ENCODE measurements at regions not wholly inside any gene's neighbourhood (a gene's known extent, or its start where the extent isn't known, plus 50 kb on each side); places are given as distances from the start of the nearest gene placed in this dataset.

DNA sequence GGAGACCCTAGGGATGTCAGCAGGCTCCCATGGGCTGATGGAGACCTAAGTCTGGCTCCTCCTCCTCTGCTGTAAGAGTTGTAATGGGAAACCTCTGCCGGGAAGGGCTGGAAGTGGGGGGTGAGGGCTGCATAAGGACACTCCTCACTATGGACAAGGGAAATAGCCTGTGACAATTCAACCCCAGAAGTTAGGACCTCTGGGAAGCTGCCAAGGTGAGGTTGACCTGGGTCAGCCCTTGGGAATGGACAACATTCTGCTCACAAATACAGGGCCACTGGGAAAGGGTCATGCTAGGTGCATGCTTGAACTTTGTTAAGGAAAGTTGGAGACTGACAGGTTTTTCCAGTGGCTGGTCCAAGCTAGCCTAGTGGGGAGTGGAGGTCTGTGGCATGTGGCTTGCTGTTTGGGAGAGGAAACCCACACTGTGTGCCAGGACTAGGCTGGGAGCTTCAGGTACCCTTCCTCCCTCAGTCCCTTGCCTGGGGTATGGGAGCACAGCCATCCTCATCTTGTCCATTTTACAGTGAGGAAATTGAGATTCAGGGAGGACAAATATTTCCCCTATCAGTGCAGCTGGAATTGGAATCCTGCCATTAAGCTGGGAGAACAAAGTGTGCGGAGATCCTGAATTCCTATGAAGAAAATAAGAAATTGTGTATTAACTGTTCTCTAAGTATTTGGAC is 190.4 kb downstream of the SALL1 start:
- DNase-seq = no peak

DNA sequence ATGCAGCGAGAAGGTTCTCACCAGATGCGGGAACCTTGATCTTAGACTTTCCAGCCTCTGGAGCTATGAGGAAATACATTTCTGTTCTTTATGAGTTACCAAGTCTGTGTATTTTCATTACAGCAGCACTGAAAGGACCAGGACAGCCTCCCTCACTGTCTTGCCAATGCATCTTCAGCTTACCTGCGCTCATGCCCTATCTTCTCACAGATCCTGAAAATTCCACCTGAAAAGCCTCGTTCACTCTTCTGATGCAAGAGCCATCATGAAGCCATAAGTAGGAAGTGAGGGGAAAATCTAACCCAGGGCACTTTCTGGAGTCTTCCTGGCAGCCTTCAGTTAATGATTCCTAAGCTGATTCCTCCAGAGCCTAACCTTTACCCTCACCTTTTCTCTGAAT is 194.0 kb downstream of the SALL1 start:
- no peak for DNase-seq

DNA sequence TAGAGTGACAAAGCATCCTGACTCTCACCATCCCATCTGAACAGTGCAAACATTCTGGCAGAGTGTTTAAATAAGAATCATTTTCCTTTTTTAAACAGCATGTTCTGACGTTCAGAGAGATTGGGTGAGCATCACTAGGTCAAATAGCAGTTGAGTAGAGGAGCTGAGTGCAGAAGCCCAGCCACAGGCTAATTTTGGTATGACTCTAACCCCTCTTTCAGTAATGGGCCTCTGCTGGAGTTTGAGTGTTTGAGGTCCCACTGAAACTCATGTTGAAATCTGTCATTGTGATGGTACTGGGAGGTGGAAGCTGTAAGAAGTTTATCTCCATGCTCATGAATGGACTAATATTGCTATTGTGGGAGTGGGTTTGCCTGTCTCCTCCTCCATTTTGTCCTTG is 194.4 kb downstream of the SALL1 start:
- no peak for DNase-seq

- DNase-seq = no peak
These were observed 195.8 kb downstream of the SALL1 start for GRCh38 chr16:50955311-50955710.

GRCh38 chr16:50954469-50954868 is 196.6 kb downstream of the SALL1 start:
- no peak for DNase-seq

- DNase-seq = no peak
These were observed 197.8 kb downstream of the SALL1 start for GRCh38 chr16:50953290-50953689.

GRCh38 chr16:50950955-50951354 is 200.1 kb downstream of the SALL1 start:
- DNase-seq = no peak

GRCh38 chr16:50948268-50948930 is 202.7 kb downstream of the SALL1 start:
- no peak for DNase-seq

DNA sequence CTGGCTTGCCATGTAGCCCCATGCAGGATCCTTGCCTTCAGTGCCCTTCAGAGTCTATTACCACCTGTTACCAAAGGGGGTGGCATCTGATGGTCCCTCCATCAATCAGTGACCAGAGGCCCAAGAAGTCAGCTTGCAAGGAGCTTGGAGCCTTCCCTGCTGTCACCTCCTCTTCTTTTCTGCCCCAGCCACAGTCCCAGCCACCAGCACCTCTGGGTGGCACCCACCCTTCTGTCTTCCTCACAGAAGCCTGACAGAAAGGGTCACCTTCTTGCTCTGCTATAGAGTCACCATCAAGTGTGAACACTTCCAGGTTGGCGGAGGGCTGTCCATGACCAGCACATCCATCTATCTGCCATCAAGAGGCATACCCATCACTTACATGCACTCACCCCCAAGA is 203.2 kb downstream of the SALL1 start:
- DNase-seq = no peak

GRCh38 chr16:50946606-50947005 is 204.5 kb downstream of the SALL1 start:
- DNase-seq = no peak

GRCh38 chr16:50946098-50946497 is 204.2 kb downstream of the CYLD start:
- DNase-seq = no peak

DNA sequence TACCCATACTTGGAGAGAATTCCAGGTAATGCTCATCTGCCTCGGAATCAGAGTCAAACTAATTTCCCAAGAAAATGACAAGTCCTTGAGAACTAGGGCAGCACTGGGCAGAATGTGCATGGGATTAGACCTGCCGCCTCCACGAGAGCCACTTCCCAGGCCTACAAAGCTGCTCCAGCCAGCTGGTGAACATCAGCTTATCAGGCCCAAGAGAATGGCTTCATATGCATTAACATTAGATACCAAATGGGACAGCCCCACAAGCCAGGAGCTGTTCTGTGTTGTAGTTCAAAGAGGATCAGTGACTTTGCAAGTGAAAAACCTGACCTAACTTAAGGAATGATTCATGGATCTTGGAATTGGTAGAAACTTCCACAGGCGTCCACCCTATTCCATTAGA is 203.3 kb downstream of the CYLD start:
- DNase-seq = no peak

GRCh38 chr16:50944436-50944835 is 202.6 kb downstream of the CYLD start:
- DNase-seq = no peak

DNA sequence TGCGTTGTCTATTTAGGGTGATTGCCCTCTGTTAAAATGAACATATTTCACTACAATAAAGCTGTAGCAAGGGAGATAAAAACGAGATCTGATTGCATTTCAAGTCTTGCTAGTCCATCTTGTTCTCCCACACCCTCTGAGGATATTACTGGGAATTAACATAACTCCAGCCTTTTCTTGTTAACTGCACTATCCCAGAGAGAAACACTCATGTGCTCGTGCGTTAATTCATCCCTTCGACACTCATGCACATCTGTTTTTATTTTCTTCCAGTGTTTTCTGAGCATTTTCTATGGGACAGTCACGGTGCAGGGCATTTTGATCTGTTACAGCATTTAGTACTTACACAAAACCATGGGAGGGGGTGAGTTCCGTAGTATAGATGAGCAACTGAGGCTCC is 202.1 kb downstream of the CYLD start:
- DNase-seq = no peak

DNA sequence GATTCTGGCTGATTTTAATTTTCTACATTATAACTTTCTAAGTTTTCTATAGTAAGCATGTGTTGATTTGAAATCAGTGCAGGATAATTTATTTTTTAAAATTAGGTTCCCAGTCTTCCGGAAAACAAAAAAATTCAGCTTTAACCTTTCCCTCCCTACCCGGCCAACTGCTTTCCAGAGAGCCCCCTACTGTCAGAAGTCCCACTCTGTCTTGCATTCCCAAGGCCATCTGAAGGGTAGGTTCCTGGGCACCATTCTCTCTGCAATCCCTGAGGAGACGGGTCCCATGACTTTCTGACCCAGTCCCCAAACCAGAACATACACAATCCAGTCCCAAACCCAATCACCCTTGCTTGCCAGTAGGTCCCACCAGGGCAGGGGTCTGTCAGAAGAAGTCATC is 200.3 kb downstream of the CYLD start:
- DNase-seq = no peak

DNA sequence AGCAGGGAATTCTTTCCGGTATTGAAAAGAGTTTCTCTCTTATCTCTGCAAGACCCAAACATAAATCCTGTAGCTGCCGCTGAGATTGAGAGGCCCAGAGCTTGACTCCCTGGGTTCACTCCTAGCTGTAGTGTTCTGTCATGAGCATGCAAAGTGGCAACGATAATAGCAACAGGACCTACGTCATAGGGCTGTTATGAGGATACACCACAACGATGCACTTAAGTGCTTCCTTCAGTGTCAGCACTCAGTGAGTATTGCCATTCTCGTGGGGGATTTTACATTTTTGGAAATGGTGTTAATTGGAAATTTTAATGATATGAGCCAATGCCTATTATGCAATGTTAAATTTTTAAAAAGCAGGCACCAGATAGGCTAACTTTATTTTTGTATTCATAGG is 199.8 kb downstream of the CYLD start:
- DNase-seq = no peak

- no peak for DNase-seq
These were observed 198.5 kb downstream of the CYLD start for GRCh38 chr16:50940275-50940854.

- no peak for DNase-seq
These were observed 197.5 kb downstream of the CYLD start for GRCh38 chr16:50939356-50939755.

- no peak for DNase-seq
These were observed 197.0 kb downstream of the CYLD start for GRCh38 chr16:50938932-50939331.

DNA sequence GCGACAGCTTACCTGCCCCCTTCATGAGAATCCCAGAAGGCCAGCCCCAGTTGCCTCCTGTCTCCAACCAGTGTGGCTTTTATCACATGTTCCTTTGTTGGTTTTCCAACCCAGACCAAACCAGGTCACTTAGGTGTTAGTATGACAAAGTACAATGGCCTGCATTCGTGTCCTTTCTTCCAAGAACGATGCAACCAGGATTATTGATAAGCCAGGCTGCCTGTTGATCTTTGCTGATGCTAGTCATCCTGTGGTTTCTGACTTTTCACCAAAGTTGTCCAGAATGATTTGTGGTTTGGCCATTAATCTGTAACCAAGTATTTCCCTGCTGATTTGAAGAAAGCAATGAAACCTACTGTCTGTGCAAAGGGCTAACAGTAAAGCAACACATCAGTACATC is 191.4 kb downstream of the CYLD start:
- no peak for DNase-seq

DNA sequence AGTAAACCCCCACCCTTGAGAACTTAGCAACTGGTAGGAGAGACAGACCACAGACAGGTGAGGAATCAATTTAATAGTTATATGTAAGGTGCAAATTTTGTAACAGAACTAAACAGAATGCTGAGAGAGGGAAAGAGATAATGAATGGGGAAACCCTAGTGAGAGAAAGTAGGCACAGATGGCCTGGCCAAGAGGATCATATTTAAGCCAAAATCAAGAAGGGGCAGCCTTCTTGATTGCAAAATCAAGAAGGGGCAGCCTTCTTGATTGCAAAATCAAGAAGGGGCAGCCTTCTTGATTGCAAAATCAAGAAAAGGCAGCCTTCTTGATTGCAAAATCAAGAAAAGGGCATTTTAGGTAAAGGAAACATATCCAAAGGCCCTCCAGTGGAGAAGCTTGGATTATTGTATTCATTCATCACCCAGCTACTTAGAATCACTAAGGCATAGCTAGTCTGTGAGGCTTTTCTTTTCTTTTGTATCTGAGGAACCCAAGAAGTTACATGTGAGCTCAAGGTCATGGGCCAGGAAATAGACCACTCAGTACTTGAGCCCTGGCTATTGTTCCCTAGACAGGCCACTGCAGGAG is 190.6 kb downstream of the CYLD start:
- DNase-seq = no peak

- no peak for DNase-seq
These were observed 186.2 kb downstream of the CYLD start for GRCh38 chr16:50928065-50928464.
